ENCODE measurements at regions not wholly inside any gene's neighbourhood (a gene's known extent, or its start where the extent isn't known, plus 50 kb on each side); places are given as distances from the start of the nearest gene placed in this dataset.

- TF ChIP-seq KDM1A (IDR thresholded peaks at IDR 0.05; ENCODE audit: borderline replicate concordance, low read length) = no peak
- TF ChIP-seq POLR2AphosphoS5 (IDR thresholded peaks at IDR 0.05; ENCODE audit: low read depth, low read length) = no peak
- no peak for TF ChIP-seq JUND (IDR thresholded peaks at IDR 0.05; ENCODE audit: low read length)
- TF ChIP-seq CTCF (IDR thresholded peaks at IDR 0.05; ENCODE audit: control extremely low read depth in 1 of 3, insufficient read depth in 1 of 3, low read depth in 1 of 3, low read length in 3 of 3) = no peak
- TF ChIP-seq ASH2L (IDR thresholded peaks at IDR 0.05; ENCODE audit: low read length) = no peak
- TF ChIP-seq POLR2A (IDR thresholded peaks at IDR 0.05; ENCODE audit: control extremely low read depth in 1 of 2, low read depth in 2 of 2, low read length in 2 of 2) = no peak
- no peak for TF ChIP-seq JUN (IDR thresholded peaks at IDR 0.05; ENCODE audit: low read depth, low read length)
- TF ChIP-seq TCF12 (IDR thresholded peaks at IDR 0.05; ENCODE audit: low read depth, low read length) = no peak
- TF ChIP-seq TBP (IDR thresholded peaks at IDR 0.05; ENCODE audit: low read depth, low read length) = no peak
- no peak for TF ChIP-seq EZH2 (IDR thresholded peaks at IDR 0.05; ENCODE audit: low read depth, low read length, severe bottlenecking)
Observed at GRCh38 chr15:39394496-39394895, 186.4 kb upstream of the THBS1 start.
